ENCODE measurements at regions not wholly inside any gene's neighbourhood (a gene's known extent, or its start where the extent isn't known, plus 50 kb on each side); places are given as distances from the start of the nearest gene placed in this dataset.

DNA sequence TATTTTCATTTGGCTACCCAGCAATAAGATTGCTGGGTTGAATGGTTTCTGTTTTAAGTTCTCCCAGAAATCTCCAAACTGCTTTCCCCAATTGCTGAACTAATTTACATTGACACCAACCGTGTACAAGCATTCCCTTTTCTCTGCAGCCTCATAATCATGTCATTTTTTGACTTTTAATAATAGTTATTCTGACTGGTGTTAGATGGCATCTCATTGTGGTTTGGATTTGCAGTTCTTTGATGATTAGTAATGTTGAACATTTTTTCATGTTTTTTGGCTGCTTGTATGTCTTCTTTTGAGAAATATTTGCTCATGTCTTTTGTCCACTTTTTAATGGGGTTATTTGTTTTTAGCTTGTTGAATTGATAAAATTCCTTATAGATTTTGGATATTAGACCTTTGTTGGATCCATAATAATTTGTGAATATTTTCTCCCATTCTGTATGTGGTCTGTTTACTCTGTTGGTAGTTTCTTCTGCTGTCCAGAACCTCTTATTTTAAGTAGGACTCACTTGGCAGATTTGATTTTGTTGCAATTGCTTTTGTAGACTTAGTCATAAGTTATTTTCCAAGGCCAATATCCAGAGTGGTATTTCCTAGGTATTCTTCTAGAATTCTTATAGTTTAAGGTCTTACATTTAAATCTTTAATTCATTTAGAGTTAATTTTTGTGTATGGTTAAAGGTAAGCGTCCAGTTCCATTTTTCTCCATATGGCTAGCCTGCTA is 793.7 kb downstream of the BRINP1 start:
- TF ChIP-seq POLR2AphosphoS5 (IDR thresholded peaks at IDR 0.05; ENCODE audit: borderline replicate concordance, low read depth, low read length) (no peak), FOXP2 (optimal IDR thresholded peaks at IDR 0.05; ENCODE audit: control extremely low read depth, extremely low read length, insufficient read depth) (no peak), EZH2 (IDR thresholded peaks at IDR 0.05) (no peak)

All from SK-N-MC (cell line).